DND-41 (cell line): ENCODE measurements at regions not wholly inside any gene's neighbourhood (a gene's known extent, or its start where the extent isn't known, plus 50 kb on each side); places are given as distances from the start of the nearest gene placed in this dataset.

Source experiments
- ATAC-seq: fragments of 200-7000 bp; cut with Tn5 transposase; 3 replicates; pipeline ENCODE4 v1.9.1; 2021; ENCODE audit warnings: low read depth; ENCODE audit not compliant: insufficient read depth
- DNase-seq: peaks from one replicate; pipeline ENCODE4 v3.0.0-alpha.2; 2020
- H2AFZ ChIP-seq: 2 replicates; pipeline ENCODE4 v1.6.0; 2012; ENCODE audit warnings: low read depth, low read length
- H3K27ac ChIP-seq: 2 replicates; pipeline ENCODE4 v1.5.1; 2012; ENCODE audit warnings: low read length, inconsistent platforms
- H3K27me3 ChIP-seq: fragments of 200-600 bp; sonication (generic); 2 replicates; pipeline ENCODE4 v1.6.0; 2012; ENCODE audit warnings: low read length, mild to moderate bottlenecking, inconsistent platforms; ENCODE audit not compliant: insufficient read depth, poor library complexity
- H3K36me3 ChIP-seq: 2 replicates; pipeline ENCODE4 v1.5.1; 2012; ENCODE audit warnings: low read length, inconsistent platforms; ENCODE audit not compliant: insufficient read depth
- H3K4me1 ChIP-seq: 2 replicates; pipeline ENCODE4 v1.5.1; 2012; ENCODE audit warnings: mild to moderate bottlenecking, low read length; ENCODE audit not compliant: insufficient read depth
- H3K4me2 ChIP-seq: 2 replicates; pipeline ENCODE4 v1.6.0; 2012; ENCODE audit warnings: mild to moderate bottlenecking, moderate library complexity, low read length, inconsistent platforms; ENCODE audit not compliant: insufficient read depth
- H3K4me3 ChIP-seq, 2 experiments: fragments of 200-600 bp in 1 of 2; shearing (Covaris generic) in 1 of 2; 2 replicates each; pipeline ENCODE4 v1.5.1; 2012 to 2016; ENCODE audit warnings: inconsistent platforms in 2 of 2, low read length in 2 of 2, mild to moderate bottlenecking in 2 of 2, low read depth in 1 of 2, moderate library complexity in 1 of 2
- H3K79me2 ChIP-seq: 2 replicates; pipeline ENCODE4 v1.6.0; 2012; ENCODE audit warnings: low read length, inconsistent platforms; ENCODE audit not compliant: insufficient read depth
- H3K9ac ChIP-seq: 2 replicates; pipeline ENCODE4 v1.6.0; 2012; ENCODE audit warnings: low read depth, mild to moderate bottlenecking, inconsistent platforms, low read length, moderate library complexity
- H3K9me3 ChIP-seq: 2 replicates; pipeline ENCODE4 v1.5.1; 2012; ENCODE audit warnings: low read length, moderate library complexity, mild to moderate bottlenecking, inconsistent platforms; ENCODE audit not compliant: insufficient read depth, severe bottlenecking
- H4K20me1 ChIP-seq: 2 replicates; pipeline ENCODE4 v1.6.0; 2012; ENCODE audit warnings: low read length; ENCODE audit not compliant: insufficient read depth
- EZH2 ChIP-seq: IDR thresholded peaks from 3 replicates; pipeline ENCODE4 v1.6.1; 2012; ENCODE audit warnings: borderline replicate concordance, low read depth, mild to moderate bottlenecking, moderate library complexity, low read length, inconsistent platforms; ENCODE audit not compliant: severe bottlenecking
- TF ChIP-seq, protein P1 (sequence below): IDR thresholded peaks from 2 replicates; pipeline ENCODE4 v1.5.1; 2012; ENCODE audit warnings: borderline replicate concordance, low read length, moderate library complexity, mild to moderate bottlenecking; ENCODE audit not compliant: poor library complexity, severe bottlenecking; ENCODE audit errors: extremely low read depth

DNA sequence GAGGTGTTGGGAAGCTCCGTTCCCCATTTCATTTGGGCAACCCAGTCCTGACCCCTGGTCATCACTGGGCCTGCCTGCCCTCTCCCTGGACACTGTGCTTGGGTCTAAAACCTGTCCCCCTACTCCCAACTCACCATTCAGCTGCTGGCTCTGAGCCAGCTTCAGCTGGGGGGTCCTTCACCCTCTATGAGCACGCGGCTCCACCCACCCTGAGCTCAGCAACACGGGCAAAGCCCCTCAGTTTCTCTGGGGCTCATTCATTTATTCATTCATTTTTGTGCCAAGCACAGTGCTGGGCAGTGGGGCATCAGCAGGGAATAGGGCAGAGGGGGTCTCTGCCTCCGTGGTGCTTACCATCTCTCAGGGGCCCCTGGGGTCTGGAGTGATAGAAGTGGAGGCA, 199.8 kb upstream of the MVB12B start:
- H3K4me3 ChIP-seq: no peak overlapping the region
- H3K9me3 ChIP-seq: no peaks in the 10 kb centered on the region
- TF ChIP-seq EZH2: no peak
- TF ChIP-seq, protein P1, sequence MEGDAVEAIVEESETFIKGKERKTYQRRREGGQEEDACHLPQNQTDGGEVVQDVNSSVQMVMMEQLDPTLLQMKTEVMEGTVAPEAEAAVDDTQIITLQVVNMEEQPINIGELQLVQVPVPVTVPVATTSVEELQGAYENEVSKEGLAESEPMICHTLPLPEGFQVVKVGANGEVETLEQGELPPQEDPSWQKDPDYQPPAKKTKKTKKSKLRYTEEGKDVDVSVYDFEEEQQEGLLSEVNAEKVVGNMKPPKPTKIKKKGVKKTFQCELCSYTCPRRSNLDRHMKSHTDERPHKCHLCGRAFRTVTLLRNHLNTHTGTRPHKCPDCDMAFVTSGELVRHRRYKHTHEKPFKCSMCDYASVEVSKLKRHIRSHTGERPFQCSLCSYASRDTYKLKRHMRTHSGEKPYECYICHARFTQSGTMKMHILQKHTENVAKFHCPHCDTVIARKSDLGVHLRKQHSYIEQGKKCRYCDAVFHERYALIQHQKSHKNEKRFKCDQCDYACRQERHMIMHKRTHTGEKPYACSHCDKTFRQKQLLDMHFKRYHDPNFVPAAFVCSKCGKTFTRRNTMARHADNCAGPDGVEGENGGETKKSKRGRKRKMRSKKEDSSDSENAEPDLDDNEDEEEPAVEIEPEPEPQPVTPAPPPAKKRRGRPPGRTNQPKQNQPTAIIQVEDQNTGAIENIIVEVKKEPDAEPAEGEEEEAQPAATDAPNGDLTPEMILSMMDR: no peak
- no peaks in the 10 kb centered on the region for H3K36me3 ChIP-seq
- H3K79me2 ChIP-seq: no peaks in the 10 kb centered on the region
- H3K27me3 ChIP-seq: peaks cover 13% of the 10 kb centered on the region
- DNase-seq: no peak
- H4K20me1 ChIP-seq: no peaks in the 10 kb centered on the region; the same call in 1 of the 2 replicates
- H3K4me1 ChIP-seq: no peaks in the 10 kb centered on the region
- no peak overlapping the region for H2AFZ ChIP-seq
- no peak overlapping the region for H3K27ac ChIP-seq
- no peak overlapping the region for H3K4me2 ChIP-seq
- H3K9ac ChIP-seq: no peak overlapping the region
- no peak for ATAC-seq

DNA sequence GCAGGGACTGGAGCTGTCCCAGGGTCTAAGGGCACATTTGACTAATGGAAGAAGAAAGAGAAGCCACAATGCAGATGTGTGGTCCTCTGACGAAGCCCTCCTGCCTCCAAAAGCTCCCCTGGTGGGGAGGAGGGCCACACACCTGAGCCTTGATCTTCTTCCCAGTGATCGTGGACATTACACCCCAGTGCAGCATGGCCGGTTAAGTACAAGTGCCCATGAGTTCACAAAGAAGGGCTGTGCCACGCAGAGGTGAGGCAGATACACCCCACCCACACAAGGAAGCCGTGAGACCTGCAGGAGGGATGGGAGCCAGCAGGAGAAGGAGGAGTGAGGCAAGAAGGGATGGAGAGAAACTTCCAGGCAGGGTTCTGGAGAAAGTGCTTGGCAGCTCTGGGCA, 199.0 kb upstream of the MVB12B start:
- no peaks in the 10 kb centered on the region for H3K36me3 ChIP-seq
- ATAC-seq (no peak), DNase-seq (no peak)
- no peaks in the 10 kb centered on the region for H3K9me3 ChIP-seq
- H3K4me2 ChIP-seq: no peak overlapping the region
- peaks cover 12% of the 10 kb centered on the region for H3K27me3 ChIP-seq
- H2AFZ ChIP-seq: no peak overlapping the region
- no peak overlapping the region for H3K4me3 ChIP-seq
- no peaks in the 10 kb centered on the region for H3K4me1 ChIP-seq
- H3K27ac ChIP-seq: no peak overlapping the region
- H3K79me2 ChIP-seq: no peaks in the 10 kb centered on the region
- no peaks in the 10 kb centered on the region; the same call in 1 of the 2 replicates for H4K20me1 ChIP-seq
- no peak overlapping the region for H3K9ac ChIP-seq
- no peak for TF ChIP-seq EZH2
- TF ChIP-seq, protein P1: no peak

DNA sequence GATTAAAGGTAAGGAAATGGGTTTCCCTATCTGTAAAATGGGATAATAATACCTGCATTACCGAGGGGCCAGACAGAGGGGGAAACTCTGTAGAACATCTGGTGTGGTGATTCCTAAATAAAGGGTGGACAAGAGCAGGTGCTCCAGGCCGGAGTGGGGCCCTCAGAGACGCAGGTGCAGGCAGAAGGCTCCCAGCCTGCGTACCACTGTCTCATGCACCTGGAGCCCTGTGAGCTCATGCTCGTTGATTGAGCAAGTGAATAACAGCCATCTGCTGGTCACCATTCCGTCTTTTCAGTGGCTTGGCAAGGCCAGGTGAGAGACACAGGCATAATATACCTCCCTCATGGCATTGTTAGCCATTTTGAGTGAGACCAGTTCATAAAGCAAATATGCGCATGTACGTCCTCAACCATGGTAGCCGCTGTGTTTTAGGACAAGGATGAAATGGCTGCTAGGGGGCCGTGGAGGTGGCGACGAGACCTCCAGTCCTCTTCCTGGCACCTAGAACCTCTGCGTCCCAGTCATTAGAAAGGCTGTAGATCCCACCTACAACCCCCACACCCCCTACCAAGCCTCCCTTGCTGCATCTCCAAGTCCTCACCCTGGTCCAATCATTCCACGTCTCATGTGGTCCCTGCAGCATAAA, 198.0 kb upstream of the MVB12B start:
- Histone ChIP-seq H3K36me3 (no peaks in the 10 kb centered on the region), H3K4me2 (no peak overlapping the region), H3K79me2 (no peaks in the 10 kb centered on the region), H2AFZ (no peak overlapping the region), H3K4me1 (no peaks in the 10 kb centered on the region), H3K27me3 (peaks cover 7% of the 10 kb centered on the region), H3K9ac (no peak overlapping the region), H4K20me1 (no peaks in the 10 kb centered on the region; the same call in 1 of the 2 replicates), H3K4me3 (no peak overlapping the region), H3K9me3 (no peaks in the 10 kb centered on the region), H3K27ac (no peak overlapping the region)
- no peak for ATAC-seq
- DNase-seq: no peak
- TF ChIP-seq, protein P1: no peak
- no peak for TF ChIP-seq EZH2
